B cell (primary cell): ENCODE measurements at regions not wholly inside any gene's neighbourhood (a gene's known extent, or its start where the extent isn't known, plus 50 kb on each side); places are given as distances from the start of the nearest gene placed in this dataset.

Experiments
- ATAC-seq: fragments of 200-7000 bp; cut with Tn5 transposase; one replicate; pipeline ENCODE4 v1.10.0; 2021; ENCODE audit warnings: low read depth, mild to moderate bottlenecking, moderate number of reproducible peaks, moderate library complexity
- CTCF ChIA-PET: fragments of 350-600 bp; sonication (Branson Sonifier 250); formaldehyde crosslinking; loops from one replicate; lab custom pipeline; 2021; ENCODE audit warnings: antibody characterized with exemption, inconsistent platforms; lab: Charles Lee
- POLR2A ChIA-PET: fragments of 350-600 bp; sonication (Branson Sonifier 250); formaldehyde crosslinking; loops from one replicate; lab custom pipeline; 2021; ENCODE audit warnings: antibody characterized with exemption; lab: Charles Lee
- DNase-seq: peaks from one replicate; pipeline ENCODE4 v3.0.0; 2013
- H2AFZ ChIP-seq: 2 replicates; pipeline ENCODE4 v1.6.1; 2012; ENCODE audit warnings: mild to moderate bottlenecking, low read depth, low read length; ENCODE audit not compliant: insufficient read depth, poor library complexity, severe bottlenecking
- H3K27ac ChIP-seq, 2 donors: 1 replicate in 1 of 2; 2 replicates in 1 of 2; pipeline ENCODE4 v1.5.1; 2012 to 2013; ENCODE audit warnings: low read length in 2 of 2, mild to moderate bottlenecking in 2 of 2, moderate library complexity in 1 of 2
- H3K27me3 ChIP-seq, 4 experiments: fragments of 200-600 bp in 1 of 4; sonication (generic) in 1 of 4; replicated peaks in 1 of 4; 1 replicate in 2 of 4; 2 replicates in 2 of 4; pipeline versions ENCODE4 v1.6.1 to v1.7.0; 2013 to 2016; ENCODE audit warnings: low read length in 3 of 4, mild to moderate bottlenecking in 2 of 4, mixed read lengths in 1 of 4, moderate library complexity in 1 of 4; ENCODE audit not compliant: insufficient read depth in 4 of 4, control insufficient read depth in 3 of 4; ENCODE audit errors: control extremely low read depth in 1 of 4
- H3K36me3 ChIP-seq, 2 experiments: replicated peaks in 1 of 2; 1 replicate in 1 of 2; 2 replicates in 1 of 2; pipeline versions ENCODE4 v1.6.1 to v1.7.1; 2013; ENCODE audit warnings: low read length in 1 of 2; ENCODE audit not compliant: insufficient read depth in 2 of 2, control insufficient read depth in 1 of 2; ENCODE audit errors: control extremely low read depth in 1 of 2, extremely low read depth in 1 of 2
- H3K4me1 ChIP-seq, 2 donors: fragments of 200-600 bp in 1 of 2; sonication (generic) in 1 of 2; 1 replicate in 1 of 2; 2 replicates in 1 of 2; pipeline versions ENCODE4 v1.5.1 to v1.6.1; 2013 to 2017; ENCODE audit warnings: low read length in 2 of 2; ENCODE audit not compliant: control insufficient read depth in 2 of 2, insufficient read depth in 2 of 2
- H3K4me2 ChIP-seq: replicated peaks from 2 replicates; pipeline ENCODE3; 2012; ENCODE audit warnings: mild to moderate bottlenecking, low read depth, low read length; ENCODE audit not compliant: poor library complexity, severe bottlenecking
- H3K4me3 ChIP-seq, 5 experiments: fragments of 200-600 bp in 1 of 5; sonication (generic) in 1 of 5; 1 replicate in 3 of 5; 2 replicates in 2 of 5; pipeline versions ENCODE4 v1.5.1 to v1.7.0; 2011 to 2016; ENCODE audit warnings: low read length in 4 of 5, mild to moderate bottlenecking in 4 of 5, low read depth in 2 of 5, control low read depth in 1 of 5, moderate library complexity in 1 of 5; ENCODE audit not compliant: insufficient read depth in 1 of 5; ENCODE audit errors: control extremely low read depth in 1 of 5, extremely low read depth in 1 of 5
- H3K79me2 ChIP-seq: fragments of 200-600 bp; sonication (generic); one replicate; pipeline ENCODE4 v1.6.0; 2016; ENCODE audit warnings: low read length; ENCODE audit not compliant: control insufficient read depth, insufficient read depth
- H3K9ac ChIP-seq: fragments of 200-600 bp; sonication (generic); 2 replicates; pipeline ENCODE4 v1.6.1; 2017; ENCODE audit warnings: mild to moderate bottlenecking, low read length, moderate library complexity
- H3K9me3 ChIP-seq, 3 donors: one replicate each; pipeline versions ENCODE4 v1.6.1 to v1.7.1; 2013; ENCODE audit warnings: low read length in 2 of 3; ENCODE audit not compliant: control insufficient read depth in 2 of 3, insufficient read depth in 1 of 3; ENCODE audit errors: control extremely low read depth in 1 of 3
- H4K20me1 ChIP-seq: 2 replicates; pipeline ENCODE4 v1.6.0; 2012; ENCODE audit warnings: mild to moderate bottlenecking, low read length; ENCODE audit not compliant: insufficient read depth, control insufficient read depth, poor library complexity, severe bottlenecking
- H3K27ac Mint-ChIP-seq: one replicate; pipeline ENCODE4 v1.8.0; 2021; ENCODE audit warnings: mixed read lengths
- H3K27me3 Mint-ChIP-seq: one replicate; pipeline ENCODE4 v1.8.0; 2021; ENCODE audit warnings: mixed read lengths
- H3K4me1 Mint-ChIP-seq: one replicate; pipeline ENCODE4 v1.8.0; 2021; ENCODE audit warnings: mixed read lengths
- H3K4me3 Mint-ChIP-seq: one replicate; pipeline ENCODE4 v1.8.0; 2021; ENCODE audit warnings: mixed read lengths
- H3K9me3 Mint-ChIP-seq: one replicate; pipeline ENCODE4 v1.8.0; 2022; ENCODE audit warnings: mixed read lengths; ENCODE audit not compliant: insufficient read depth
- CTCF ChIP-seq: fragments of 200-600 bp; IDR thresholded peaks from one replicate; pipeline ENCODE4 v1.8.0; 2022; ENCODE audit warnings: antibody characterized with exemption, mild to moderate bottlenecking
- EZH2 ChIP-seq: IDR thresholded peaks from 2 replicates; pipeline ENCODE4 v1.6.1; 2012; ENCODE audit warnings: borderline replicate concordance, low read depth, mild to moderate bottlenecking, moderate library complexity, low read length; ENCODE audit not compliant: insufficient read depth, poor library complexity, severe bottlenecking
- WGBS: methylation state at CpG from one replicate; pipeline ENCODE4 v1.1.5; 2013; ENCODE audit warnings: missing lambda C conversion rate; ENCODE audit not compliant: insufficient coverage; 5-methylcytosine and 5-hydroxymethylcytosine counted together
- intact Hi-C: fragments of 100-400 bp; cut with micrococcal nuclease; formaldehyde crosslinking; loops from one replicate; pipeline ENCODE4 v1.10.0; 2022

- POLR2A ChIA-PET: no interaction called here
- Histone ChIP-seq H3K27me3 (no peaks in the 10 kb centered on the region), H3K79me2 (no peaks in the 10 kb centered on the region), H3K9ac (no peak overlapping the region), H2AFZ (no peak overlapping the region), H3K4me2 (no peak overlapping the region), H3K36me3 (no peaks in the 10 kb centered on the region), H3K9me3 (peaks cover 0 to 3% (median 0%) of the 10 kb centered on the region in 3 donors), H4K20me1 (no peaks in the 10 kb centered on the region), H3K27ac (no peak overlapping the region), H3K4me1 (no peaks in the 10 kb centered on the region), H3K4me3 (no peak overlapping the region)
- CTCF ChIA-PET: no interaction called here
- TF ChIP-seq EZH2: no peak
- DNase-seq: no peak
- intact Hi-C loops: no loop called here
- no peak overlapping the region for H3K27ac Mint-ChIP-seq
- no peaks in the 10 kb centered on the region for H3K4me1 Mint-ChIP-seq
- H3K9me3 Mint-ChIP-seq: peaks cover 3% of the 10 kb centered on the region
- ATAC-seq: no peak
- H3K27me3 Mint-ChIP-seq: no peaks in the 10 kb centered on the region
- 100% methylated on average over 1 of the region's 2 CpGs for WGBS
- no peak overlapping the region for H3K4me3 Mint-ChIP-seq
These were observed 242.1 kb upstream of the PDZRN3 start for GRCh38 chr3:73866846-73867245.

GRCh38 chr3:73863546-73864079, 238.9 kb upstream of the PDZRN3 start:
- Histone ChIP-seq H3K27ac (no peak overlapping the region), H2AFZ (no peak overlapping the region), H3K79me2 (no peaks in the 10 kb centered on the region), H3K27me3 (no peaks in the 10 kb centered on the region), H4K20me1 (no peaks in the 10 kb centered on the region), H3K4me2 (no peak overlapping the region), H3K9me3 (peaks cover 0 to 3% (median 0%) of the 10 kb centered on the region in 3 donors), H3K9ac (no peak overlapping the region), H3K4me1 (no peaks in the 10 kb centered on the region), H3K36me3 (no peaks in the 10 kb centered on the region), H3K4me3 (no peak overlapping the region)
- 79% methylated on average over 2 of the region's 5 CpGs for WGBS
- no peak overlapping the region for H3K27ac Mint-ChIP-seq
- no peak overlapping the region for H3K4me3 Mint-ChIP-seq
- no peak for TF ChIP-seq EZH2
- no peak for TF ChIP-seq CTCF
- POLR2A ChIA-PET: no interaction called here
- no peaks in the 10 kb centered on the region for H3K9me3 Mint-ChIP-seq
- CTCF ChIA-PET: no interaction called here
- no peaks in the 10 kb centered on the region for H3K4me1 Mint-ChIP-seq
- ATAC-seq: no peak
- no peaks in the 10 kb centered on the region for H3K27me3 Mint-ChIP-seq
- intact Hi-C loops: no loop called here
- no peak for DNase-seq
